NCI-H128 (cell line): ENCODE measurements at regions not wholly inside any gene's neighbourhood (a gene's known extent, or its start where the extent isn't known, plus 50 kb on each side); places are given as distances from the start of the nearest gene placed in this dataset.
"Not testable (repeated sequence)": the region's sequence is repeated elsewhere in the genome, so short reads cannot be mapped to it uniquely, and the experiment has no call there.

Experiments
- DNase-seq: peaks from one replicate; lab custom pipeline; 2025; ENCODE audit not compliant: unreplicated experiment; lab: John Stamatoyannopoulos, UW

DNA sequence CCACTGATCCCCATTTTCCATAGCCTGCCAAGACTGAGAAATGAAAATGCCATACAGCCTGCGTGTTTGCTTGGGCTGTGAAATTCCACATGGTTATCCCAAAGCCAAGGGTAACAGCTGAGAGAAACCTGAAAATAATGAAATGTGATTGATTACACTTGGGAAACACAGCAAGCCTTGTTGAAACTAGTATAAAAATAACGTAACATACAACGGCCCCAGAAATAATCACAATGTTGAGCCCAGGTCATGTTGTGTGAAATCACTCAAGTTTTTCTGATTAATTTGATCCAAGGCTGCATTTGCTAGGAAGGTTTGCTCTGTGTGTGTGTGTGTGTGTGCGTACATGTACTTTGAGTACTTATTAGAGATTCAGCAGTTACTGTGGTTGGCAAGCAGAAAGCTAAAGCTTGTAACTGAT is 269.0 kb downstream of the OXSM start:
- no peak for DNase-seq

DNA sequence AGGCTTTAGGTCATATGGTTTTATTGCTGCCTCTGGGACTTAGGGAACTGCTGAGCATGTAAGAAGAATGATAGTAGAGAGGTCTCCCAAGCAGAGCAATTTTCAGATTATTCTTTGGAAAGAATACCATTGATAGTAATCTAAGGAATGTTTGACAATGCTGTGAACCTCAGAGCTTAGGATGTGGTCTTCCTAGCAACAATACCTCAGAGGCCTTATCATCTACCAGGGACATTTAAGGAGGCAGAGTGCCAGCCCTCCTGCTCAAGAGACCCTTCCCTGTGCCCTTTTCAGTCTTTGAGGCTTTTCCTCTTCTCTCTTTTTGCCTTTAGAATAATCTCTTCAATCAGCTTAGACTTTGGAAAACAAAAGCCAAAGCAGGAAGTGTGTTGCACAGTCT is 272.1 kb downstream of the OXSM start:
- no peak for DNase-seq

DNA sequence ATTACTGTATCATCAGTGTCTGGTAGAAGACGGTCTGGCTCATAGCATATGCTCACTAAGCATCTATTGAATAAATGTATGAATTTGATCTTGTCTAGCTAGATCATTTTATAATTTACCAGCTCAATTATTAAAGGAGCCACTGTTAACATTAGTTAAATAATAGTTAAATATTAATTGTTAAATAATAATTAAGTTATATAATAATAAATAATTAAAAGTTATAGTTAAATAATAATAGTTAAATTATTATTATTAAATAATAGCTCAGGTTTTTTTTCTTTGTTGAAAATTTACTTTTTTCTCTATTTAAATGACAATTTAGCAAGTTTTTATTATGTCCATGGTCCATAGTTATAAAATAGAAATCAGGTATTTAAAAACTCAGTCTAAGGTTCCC is 274.4 kb downstream of the OXSM start:
- DNase-seq = no peak

DNA sequence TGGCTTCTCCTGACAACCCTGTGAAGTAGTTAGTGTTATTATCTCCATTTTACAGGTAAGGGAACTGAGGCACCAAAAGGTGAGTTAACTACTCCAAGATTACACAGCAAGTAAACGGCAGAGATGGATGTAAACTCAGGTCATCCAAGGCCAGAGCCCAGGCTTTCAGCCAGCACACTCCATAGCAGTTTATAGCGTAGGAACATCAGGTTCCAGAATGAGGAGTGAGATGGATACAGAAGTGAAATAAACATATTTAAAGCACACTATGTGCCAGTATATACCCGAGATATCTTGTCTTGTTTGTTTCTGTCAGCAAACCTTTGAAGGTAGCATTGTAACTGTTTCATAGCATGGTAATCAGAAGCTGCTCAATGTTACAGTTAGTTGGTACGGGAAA is 279.0 kb downstream of the OXSM start:
- no peak for DNase-seq

DNA sequence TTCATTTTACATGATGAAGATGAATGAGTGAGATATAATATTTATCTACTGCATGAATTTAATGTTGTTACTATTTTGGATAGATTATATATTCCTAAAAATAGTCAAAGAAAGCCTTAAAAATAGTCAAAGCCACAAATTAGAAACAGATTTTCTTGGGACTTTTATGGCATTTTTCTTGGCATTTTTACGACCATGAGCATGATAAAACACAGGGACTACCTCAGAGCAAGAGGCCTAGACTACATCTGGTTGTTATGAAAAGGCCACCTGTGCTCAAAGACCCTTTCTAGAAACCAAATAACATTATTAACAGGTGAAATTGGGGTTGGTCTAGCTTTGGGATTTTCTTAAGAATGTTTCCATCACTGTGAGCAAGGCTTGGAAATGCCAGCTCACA is 281.0 kb downstream of the OXSM start:
- no peak for DNase-seq

DNA sequence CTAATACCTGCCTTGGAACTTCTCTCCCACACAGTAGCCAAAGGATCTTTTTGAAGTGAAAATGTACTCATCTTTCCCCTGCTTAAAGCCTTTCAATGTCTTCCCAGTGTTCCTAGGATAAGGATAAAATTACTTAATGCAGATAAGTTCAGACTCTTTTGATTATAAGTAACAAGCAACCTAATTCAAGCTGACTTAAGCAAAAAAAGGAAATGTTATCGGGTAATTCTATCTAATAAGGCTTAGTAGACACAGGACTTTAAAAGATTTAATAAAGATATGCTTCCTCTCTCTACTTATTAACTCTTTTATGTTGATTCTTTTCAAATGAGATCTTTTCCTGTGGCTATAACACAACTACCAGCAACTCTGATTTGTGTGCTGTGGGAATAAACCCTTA is 284.2 kb downstream of the OXSM start:
- no peak for DNase-seq

DNA sequence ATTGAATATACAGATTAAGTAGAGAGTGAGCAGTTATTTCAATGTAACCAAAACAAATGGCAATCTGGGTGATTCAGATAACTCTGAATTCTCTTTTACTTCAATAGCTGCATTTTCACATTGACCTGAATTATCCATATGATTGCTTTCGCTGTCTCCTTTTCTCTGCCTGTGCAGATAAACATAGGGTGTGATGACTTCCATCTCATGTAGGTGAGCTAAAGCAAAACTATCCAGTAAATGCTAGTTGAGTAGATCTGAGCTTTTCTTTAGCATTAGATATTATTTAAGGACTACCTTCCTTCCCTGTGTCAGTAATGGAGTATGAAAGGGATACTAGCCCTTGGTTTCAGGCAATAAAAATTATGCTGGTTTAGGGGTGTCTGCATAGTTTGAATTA is 288.6 kb downstream of the OXSM start:
- DNase-seq = no peak

DNA sequence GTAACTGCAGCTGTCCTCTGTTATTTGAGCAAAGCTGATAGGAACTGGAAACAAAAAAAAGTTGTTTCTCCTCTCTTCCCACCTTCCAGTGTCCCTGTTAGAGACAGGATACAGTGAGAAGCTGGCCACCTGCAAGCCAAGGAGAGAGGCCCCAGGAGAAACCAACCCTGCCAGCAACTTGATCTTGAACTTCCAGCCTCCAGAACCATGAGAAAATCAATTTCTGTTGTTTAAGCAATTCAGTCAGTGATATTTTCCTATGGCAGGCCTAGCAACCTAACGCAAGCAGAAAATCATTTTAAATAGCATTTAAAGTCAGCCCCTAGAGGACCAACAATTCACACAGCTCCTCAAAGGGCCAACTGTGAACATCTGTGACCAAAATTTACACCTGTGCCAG is 291.3 kb downstream of the OXSM start:
- DNase-seq = no peak

DNA sequence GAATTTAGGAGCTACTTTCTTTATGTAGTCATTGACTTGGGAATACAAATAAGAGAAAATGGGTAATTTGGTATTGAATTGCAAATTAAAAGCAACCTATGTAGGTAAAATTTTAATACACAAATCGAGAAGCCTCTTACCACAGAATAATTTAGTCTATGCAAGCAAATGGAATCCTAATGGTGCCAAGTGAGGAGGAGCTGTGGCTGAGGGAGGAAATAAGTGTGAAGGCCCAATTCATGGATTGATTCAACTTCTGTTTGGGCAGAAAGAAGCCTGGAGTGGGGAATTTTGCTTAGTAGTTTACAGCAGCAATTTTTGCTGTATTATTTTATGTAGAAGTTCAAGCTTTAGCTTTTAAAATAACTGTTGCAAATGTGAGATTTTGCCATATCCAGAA is 291.9 kb downstream of the OXSM start:
- DNase-seq = no peak

DNA sequence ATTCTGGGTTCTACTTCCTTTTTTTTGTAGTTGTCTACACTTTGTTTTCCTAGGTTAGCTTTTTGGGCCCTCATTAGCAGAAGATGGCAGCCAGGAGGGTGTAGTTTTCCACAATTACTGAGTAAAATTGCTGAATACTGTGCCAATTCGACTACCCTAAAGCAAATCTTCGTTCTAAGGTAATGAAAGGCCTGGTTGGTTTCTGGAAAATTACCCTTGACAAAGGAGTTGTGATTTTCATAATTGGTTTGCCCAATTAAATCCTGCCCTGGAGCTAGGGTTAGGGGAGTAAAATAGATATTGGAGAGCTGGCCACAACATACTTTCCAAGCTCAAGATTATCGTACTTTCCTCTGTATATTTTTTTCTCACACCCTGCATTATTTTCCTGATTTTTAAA is 293.0 kb downstream of the OXSM start:
- no peak for DNase-seq

DNA sequence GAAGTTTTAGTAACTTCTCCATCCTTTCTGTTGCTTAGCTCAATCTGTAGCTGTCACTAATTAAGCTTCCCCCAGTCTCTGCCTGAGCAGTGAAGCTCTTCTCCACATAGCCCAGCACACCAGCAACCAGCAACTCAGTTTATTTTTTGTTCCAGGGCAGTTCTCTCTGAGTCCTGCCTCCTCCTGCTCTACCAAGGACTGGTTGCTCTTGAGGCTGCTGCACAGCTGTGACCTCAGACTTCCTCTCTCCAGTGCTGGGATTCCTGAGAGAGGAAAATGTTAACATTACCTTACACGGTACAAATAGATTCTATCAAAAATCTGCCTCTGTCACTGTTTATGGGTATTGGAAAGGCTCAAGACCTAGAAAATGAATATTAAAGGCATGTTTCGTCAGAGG is 294.7 kb downstream of the OXSM start:
- no peak for DNase-seq

DNA sequence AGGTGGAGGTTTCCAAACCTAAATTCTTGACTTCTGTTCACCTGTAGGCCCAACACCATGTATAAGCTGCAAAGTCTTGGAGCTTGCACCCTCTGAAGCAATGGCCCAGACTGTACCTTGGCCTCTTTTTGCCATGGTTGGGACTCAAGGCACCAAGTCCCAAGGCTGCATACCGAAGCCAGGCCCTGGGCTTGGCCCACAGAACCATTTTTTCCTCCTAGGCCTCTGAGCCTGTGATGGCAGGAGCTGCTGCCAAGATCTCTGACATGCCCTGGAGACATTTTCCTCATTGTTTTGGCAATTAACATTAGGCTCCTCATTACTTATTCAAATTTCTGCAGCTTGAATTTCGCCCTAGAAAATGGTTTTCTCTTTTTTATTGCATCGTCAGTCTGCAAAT is 297.9 kb downstream of the OXSM start:
- DNase-seq = no peak

DNA sequence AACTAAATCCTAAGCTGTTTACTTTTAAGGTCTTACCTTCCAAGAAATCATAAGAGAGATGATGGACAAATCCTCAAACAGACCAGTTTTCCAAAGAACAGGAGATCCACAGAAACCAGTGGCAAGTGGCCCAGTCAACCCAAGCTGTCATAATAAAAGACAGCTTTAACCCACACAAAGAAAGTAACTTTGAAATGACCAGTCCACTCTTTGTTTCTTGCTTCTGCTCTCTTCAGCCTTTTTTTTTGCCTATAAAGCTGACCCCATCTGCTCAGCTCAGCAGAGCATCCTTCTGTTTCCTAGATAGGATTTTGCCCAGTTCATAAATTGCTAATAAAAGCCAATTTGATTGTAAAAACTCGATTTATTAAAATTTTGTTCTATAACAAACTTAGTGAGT is 299.4 kb downstream of the OXSM start:
- DNase-seq = no peak

DNA sequence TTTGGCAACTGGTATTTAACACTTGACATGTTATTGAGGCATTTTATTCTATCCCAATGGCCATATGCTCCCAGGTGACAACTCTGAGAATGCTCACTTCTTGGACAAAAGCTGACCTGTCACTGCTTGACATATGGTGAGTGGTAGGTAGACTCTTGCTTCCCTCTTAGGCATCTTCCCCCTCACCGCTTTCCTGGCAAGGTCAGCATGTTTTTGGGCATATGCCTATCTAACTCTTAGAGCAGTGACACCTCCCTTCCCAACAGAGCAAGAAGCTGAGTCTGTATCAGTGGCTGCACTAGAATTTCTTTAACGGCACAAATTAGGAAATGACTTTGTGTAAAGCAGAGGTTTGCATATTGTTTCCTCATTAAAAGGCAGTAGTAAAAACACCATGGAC is 300.7 kb downstream of the OXSM start:
- DNase-seq = no peak

DNA sequence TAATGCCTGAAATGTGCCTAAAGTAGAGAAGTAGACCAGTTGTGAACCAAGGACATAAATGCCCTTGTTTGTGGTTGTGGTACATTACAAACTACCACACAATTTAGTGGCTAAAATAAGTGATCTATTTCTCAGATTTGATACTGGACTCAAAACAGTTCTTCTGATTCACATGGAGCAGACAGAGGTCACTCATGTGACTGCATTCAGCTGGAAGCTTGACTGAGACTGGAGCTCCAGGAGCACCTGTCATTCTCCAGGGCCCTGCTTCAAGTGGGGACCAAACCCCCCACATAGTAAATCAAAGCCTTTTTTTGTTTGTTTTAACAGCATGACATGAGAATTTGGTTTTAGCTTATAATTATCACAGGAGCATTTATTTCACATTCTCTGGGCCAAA is 301.2 kb downstream of the OXSM start:
- no peak for DNase-seq

DNA sequence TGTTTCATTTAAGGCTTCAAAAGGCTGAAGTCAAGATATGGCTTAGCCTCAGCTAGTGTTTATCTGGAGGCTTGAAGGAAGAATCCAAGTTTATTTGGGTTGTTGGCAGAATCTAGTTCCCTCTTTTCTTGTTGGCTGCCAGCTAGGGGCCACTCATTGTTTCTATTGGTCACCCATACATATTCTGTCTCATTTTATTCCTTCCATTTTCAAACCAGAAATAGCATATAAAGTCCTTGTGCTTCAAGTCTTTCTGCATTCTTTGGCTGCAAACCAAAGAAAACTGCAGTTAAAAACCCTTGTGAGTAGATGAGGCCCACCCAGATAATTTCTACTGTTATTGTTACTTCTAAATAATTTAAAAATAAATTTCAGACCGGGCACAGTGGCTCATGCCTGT is 301.7 kb downstream of the OXSM start:
- DNase-seq = no peak

DNA sequence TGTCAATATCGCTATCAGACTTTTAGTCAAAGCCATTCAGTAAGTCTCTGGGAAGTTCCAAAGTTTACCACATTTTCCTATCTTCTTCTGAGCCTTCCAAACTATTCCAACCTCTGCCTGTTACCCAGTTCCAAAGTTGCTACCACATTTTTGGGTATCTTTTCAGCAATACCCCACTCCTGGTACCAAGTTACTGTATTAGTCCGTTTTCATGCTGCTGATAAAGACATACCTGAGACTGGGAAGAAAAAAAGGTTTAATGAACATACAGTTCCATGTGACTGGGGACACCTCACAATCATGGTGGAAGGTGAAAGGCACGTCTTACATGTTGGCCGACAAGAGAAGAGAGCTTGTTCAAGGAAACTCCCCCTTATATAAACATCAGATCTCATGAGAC is 307.2 kb downstream of the OXSM start:
- not testable (repeated sequence) for DNase-seq

DNA sequence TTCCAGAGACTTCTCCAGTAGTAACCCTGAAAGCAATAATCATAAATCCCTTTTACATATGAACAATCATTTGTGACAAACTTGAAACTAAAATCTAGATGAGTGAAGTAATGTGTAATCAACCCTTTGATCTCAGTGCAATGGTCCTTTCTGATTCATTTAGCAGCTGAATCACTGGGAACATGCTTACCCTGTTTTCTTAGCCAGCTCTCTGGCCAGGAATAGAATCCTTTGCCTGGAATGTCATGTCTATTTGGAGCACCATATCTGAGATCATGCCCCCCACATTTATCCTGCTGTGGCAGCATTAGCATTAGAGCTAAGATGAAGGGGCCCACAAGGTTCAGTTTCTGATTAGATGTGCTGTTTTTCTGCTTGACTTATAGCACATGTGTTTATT is 309.8 kb downstream of the OXSM start:
- no peak for DNase-seq

DNA sequence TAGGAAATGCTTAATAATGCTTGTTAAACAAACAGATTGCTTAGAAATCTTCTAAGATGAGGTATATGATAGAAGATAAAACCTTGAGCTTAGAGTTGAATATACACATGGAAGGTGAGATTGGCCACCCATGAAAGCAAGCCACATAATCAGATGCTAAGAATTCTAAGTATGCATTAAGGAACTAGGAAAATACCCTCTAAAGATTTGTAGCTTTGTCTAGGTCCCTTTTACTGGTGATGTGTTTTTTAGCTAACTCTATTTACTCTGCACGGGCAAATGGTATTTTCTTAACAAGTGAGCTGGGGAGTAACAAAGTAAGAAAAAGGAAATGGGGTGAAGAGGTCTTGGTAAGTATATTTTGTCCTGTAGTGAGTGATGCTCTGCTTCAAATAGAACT is 310.3 kb downstream of the OXSM start:
- no peak for DNase-seq

DNA sequence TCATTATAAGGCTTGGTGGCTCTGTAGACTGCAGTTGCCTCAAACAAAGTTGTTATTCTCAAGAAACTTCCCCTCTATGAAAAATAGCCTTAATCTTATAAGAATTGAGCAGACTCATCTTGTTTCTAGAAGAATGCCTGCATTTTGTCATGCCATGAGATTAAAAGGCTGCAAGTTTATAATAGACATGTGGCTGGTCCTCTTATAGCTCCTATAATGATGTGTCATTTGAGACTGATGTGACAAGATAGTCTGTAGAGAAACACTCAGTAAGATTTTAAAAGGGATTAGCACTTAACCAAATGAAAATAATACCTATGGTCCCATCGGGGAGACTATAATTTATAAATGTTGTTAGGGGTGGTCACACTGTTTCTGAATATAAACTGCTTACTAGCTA is 312.5 kb downstream of the OXSM start:
- no peak for DNase-seq

DNA sequence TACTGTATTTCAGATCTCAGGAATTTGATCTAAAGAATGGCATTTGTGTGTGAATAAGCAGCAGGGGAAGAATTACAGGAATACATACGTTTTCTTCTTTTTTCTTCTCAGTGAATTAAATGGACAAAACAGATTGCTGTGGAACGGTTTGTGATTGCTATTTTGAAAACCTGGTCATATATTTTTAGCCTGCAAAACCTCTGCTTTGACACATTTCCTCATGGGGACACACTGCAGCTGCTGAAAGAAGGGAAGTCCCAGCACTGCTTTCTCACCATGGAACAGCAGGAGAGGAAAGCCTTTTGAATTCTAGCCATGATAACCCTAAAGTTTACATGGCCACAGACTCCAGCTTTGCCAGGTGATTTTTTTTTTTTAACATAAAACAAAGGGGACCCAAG is 315.0 kb downstream of the OXSM start:
- no peak for DNase-seq

DNA sequence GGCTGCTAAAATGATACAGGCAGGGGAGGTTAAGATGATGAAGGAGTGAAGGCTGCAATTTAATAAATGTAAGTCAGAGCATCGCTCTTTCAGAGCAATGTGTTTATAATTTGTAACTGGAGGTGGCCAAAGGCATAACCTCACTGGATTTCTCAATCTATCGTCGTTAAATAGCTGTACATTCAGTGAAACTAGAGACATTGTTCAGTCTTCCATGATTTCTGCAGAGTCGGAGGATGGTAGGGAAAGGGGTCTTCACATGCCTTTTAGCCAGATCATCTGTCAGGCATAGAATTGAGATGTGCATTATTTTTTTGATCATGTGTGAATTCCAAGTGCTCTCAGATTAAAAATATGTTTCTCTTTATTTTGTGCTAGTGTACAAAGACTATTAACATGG is 315.4 kb downstream of the OXSM start:
- no peak for DNase-seq

DNA sequence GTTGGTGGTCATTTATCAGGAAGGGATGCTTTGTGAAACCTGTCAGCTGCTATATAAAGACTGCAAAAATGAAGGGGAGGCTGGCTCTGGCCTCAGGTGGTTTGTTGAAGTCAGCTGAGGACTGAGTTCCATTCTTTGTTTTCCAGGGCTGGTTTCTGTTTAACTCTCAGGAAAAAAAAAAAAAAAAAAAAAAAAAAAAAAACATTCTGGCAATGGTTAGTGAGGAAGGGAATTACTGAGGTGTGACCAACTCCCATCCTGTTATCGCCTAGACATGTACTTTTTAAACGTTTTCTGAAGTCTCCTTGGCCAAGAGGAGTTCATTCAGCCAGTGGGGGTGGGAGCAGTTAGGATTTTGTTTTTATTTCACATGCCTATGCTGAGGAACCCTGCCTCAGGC is 316.3 kb downstream of the OXSM start:
- no peak for DNase-seq

DNA sequence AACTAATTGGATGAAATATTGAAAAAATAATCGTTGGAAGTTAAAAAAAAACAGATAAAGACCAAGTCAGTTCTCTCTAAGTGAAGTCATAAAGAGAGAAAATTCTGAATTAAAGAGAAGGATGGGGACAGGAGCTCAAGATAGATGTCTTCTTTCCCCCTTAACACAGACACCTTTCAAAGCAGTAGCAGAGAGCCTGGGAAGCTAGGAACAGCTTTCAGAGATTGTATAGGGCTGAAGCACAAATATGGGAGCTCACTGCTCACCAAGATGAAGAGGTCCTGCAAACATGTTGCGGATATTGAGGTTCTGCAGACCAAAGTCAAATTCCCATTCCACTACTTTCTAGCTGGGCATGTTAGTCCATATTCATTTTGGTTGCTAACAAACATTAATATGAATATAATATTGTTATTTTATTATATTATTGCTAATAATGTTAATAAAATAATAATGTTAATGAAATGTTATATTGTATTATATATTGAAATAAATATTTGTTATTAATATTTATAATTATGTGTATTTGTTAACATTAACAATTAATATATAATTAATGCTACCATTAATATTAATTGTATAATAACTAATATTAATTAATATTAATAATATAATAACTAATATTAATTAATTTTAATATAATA is 319.1 kb downstream of the OXSM start:
- DNase-seq = no peak
